ENCODE measurements at regions not wholly inside any gene's neighbourhood (a gene's known extent, or its start where the extent isn't known, plus 50 kb on each side); places are given as distances from the start of the nearest gene placed in this dataset.

- Histone ChIP-seq H3K9me3 (ENCODE audit: control insufficient read depth in 1 of 2, insufficient read depth in 1 of 2, low read depth in 1 of 2, low read length in 2 of 2) (no peaks in the 10 kb centered on the region), H3K79me2 (ENCODE audit: insufficient read depth, low read length) (no peaks in the 10 kb centered on the region), H2AFZ (ENCODE audit: low read depth, low read length, poor library complexity, severe bottlenecking) (no peak overlapping the region), H3K4me3 (replicated peaks in 1 of 2; ENCODE audit: low read depth in 1 of 2, low read length in 2 of 2) (no peak overlapping the region), H3K27ac (ENCODE audit: low read depth, low read length) (no peak overlapping the region), H3K36me3 (ENCODE audit: control insufficient read depth in 1 of 2, insufficient read depth in 2 of 2, low read length in 2 of 2) (no peaks in the 10 kb centered on the region), H3K9me2 (ENCODE audit: insufficient read depth) (no peaks in the 10 kb centered on the region), H3K9ac (ENCODE audit: low read length) (no peak overlapping the region), H3K4me2 (ENCODE audit: low read length) (no peak overlapping the region), H3K27me3 (ENCODE audit: insufficient read depth, low read length) (no peaks in the 10 kb centered on the region), H3K4me1 (ENCODE audit: control insufficient read depth in 1 of 2, insufficient read depth in 2 of 2, low read length in 2 of 2) (no peaks in the 10 kb centered on the region), H4K20me1 (ENCODE audit: insufficient read depth) (no peaks in the 10 kb centered on the region)
- intact Hi-C loops (cut with micrococcal nuclease) = no loop called here
- ChIA-PET CTCF (no interaction called here), POLR2A (no interaction called here), RAD21 (ENCODE audit: low non-redundant PET in 1 of 2, low total read pairs in 2 of 2, uncharacterized antibody in 2 of 2, unreplicated experiment in 2 of 2) (no interaction called here)
- BruUV-seq (replicated peaks) = no TSS peak
- no peak for ATAC-seq
- DNase-seq (ENCODE audit: low read depth, low spot score) = no peak
- TF ChIP-seq SP1 (IDR thresholded peaks at IDR 0.05; ENCODE audit: low read depth) = no peak
- TF ChIP-seq REST (IDR thresholded peaks at IDR 0.05; ENCODE audit: low read depth) = no peak
Observed at GRCh38 chr3:56942523-56942922, 117.9 kb upstream of the SPATA12 start.

- H2AFZ ChIP-seq (ENCODE audit: low read depth, low read length, poor library complexity, severe bottlenecking) = no peak overlapping the region
- no peaks in the 10 kb centered on the region for H3K9me2 ChIP-seq (ENCODE audit: insufficient read depth)
- TF ChIP-seq ZFX (IDR thresholded peaks at IDR 0.05) (no peak), EGR1 (IDR thresholded peaks at IDR 0.05; ENCODE audit: low read depth) (no peak), CBX3 (IDR thresholded peaks at IDR 0.05; ENCODE audit: low read depth) (no peak), TCF7L2 (IDR thresholded peaks at IDR 0.05; ENCODE audit: borderline replicate concordance, extremely low read depth, insufficient read depth, insufficient read length) (no peak), JUND (IDR thresholded peaks at IDR 0.05) (no peak)
- ChIA-PET POLR2A (no interaction called here), CTCF (no interaction called here), RAD21 (ENCODE audit: low non-redundant PET in 1 of 2, low total read pairs in 2 of 2, uncharacterized antibody in 2 of 2, unreplicated experiment in 2 of 2) (no interaction called here)
- no TSS peak for BruUV-seq (replicated peaks)
- H3K9ac ChIP-seq (ENCODE audit: low read length) = no peak overlapping the region
- no peaks in the 10 kb centered on the region for H3K79me2 ChIP-seq (ENCODE audit: insufficient read depth, low read length)
- H3K4me2 ChIP-seq (ENCODE audit: low read length) = no peak overlapping the region
- H3K4me1 ChIP-seq (ENCODE audit: control insufficient read depth in 1 of 2, insufficient read depth in 2 of 2, low read length in 2 of 2) = no peaks in the 10 kb centered on the region
- no peak for DNase-seq (ENCODE audit: low read depth, low spot score)
- intact Hi-C loops (cut with micrococcal nuclease) = no loop called here
- H3K27me3 ChIP-seq (ENCODE audit: insufficient read depth, low read length) = no peaks in the 10 kb centered on the region
- no peak overlapping the region for H3K27ac ChIP-seq (ENCODE audit: low read depth, low read length)
- no peak for ATAC-seq
- no peaks in the 10 kb centered on the region for H3K9me3 ChIP-seq (ENCODE audit: control insufficient read depth in 1 of 2, insufficient read depth in 1 of 2, low read depth in 1 of 2, low read length in 2 of 2)
- H4K20me1 ChIP-seq (ENCODE audit: insufficient read depth) = no peaks in the 10 kb centered on the region
- H3K36me3 ChIP-seq (ENCODE audit: control insufficient read depth in 1 of 2, insufficient read depth in 2 of 2, low read length in 2 of 2) = no peaks in the 10 kb centered on the region
- H3K4me3 ChIP-seq (replicated peaks in 1 of 2; ENCODE audit: low read depth in 1 of 2, low read length in 2 of 2) = no peak overlapping the region
Observed at GRCh38 chr3:56940976-56941375, 119.5 kb upstream of the SPATA12 start.

Data from HCT116 (cell line).